ENCODE measurements at regions not wholly inside any gene's neighbourhood (a gene's known extent, or its start where the extent isn't known, plus 50 kb on each side); places are given as distances from the start of the nearest gene placed in this dataset.

GRCh38 chrX:39227371-39227770 lies 426.1 kb downstream of the MID1IP1 start:
- intact Hi-C loops (cut with DNase I) = no loop called here
- no peak overlapping the region for H3K27ac ChIP-seq

DNA sequence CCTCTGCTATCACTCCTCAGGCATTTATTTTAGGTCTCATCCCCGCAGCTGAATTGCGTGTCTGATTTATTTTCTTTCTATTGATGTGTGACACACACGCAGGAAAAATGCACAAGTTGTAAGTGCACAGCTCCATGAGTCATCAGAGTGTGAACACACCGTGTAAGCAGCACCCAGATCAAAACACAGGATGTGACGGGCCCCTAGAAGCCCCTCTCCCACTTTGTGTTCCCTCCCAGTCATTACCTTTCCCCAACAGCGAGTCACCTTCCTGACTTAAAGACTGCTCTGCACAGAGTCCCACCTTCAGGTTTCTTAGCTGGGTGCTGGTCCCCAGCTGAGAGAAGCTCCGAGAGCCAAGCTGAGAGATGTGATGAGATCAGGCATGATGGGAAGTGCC lies 436.7 kb downstream of the MID1IP1 start:
- H3K4me1 ChIP-seq = no peaks in the 10 kb centered on the region
- DNase-seq = no peak
- no peaks in the 10 kb centered on the region for H3K36me3 ChIP-seq
- peaks cover 0 to 11% (median 0%) of the 10 kb centered on the region in 4 donors for H3K27me3 ChIP-seq
- H3K27ac ChIP-seq = no peak overlapping the region
- no peak for TF ChIP-seq CTCF (IDR thresholded peaks at IDR 0.05)
- no peak overlapping the region for H3K4me3 ChIP-seq
- intact Hi-C loops (cut with DNase I) = no loop called here
- H3K9me3 ChIP-seq = no peaks in the 10 kb centered on the region
- FAIRE-seq = no peak
- 76 to 87% methylated on average over 7 of the region's 7 CpGs for WGBS, 2 donors
- no peak for ATAC-seq

More at GRCh38 chrX:39227371-39227770, 426.1 kb downstream of the MID1IP1 start:
- Histone ChIP-seq H3K4me1 (no peaks in the 10 kb centered on the region), H3K9me3 (no peaks in the 10 kb centered on the region), H3K4me3 (no peak overlapping the region), H3K36me3 (no peaks in the 10 kb centered on the region), H3K27me3 (peaks cover 0 to 28% (median 0%) of the 10 kb centered on the region in 4 donors)
- DNase-seq (no peak), ATAC-seq (no peak), FAIRE-seq (no peak)
- 52% methylated on average over 2 of the region's 2 CpGs for WGBS, 2 donors
- no peak for TF ChIP-seq CTCF (IDR thresholded peaks at IDR 0.05)

- no peaks in the 10 kb centered on the region for H3K36me3 ChIP-seq
- intact Hi-C loops (cut with DNase I) = loop anchor here in 1 of 3 donors (10.0 kb wide), 1 partner anchor 487 kb away; no protein-coding TSS in a partner anchor
- ATAC-seq = peak; percentile 53 to 91 (median 84)
- peak in 2 of 6 donors; percentile 10 to 38 for DNase-seq
- 24 to 47% methylated on average over 1 of the region's 1 CpG for WGBS, 2 donors
- peak; percentile 23 to 51 (median 40) for TF ChIP-seq CTCF (IDR thresholded peaks at IDR 0.05)
- FAIRE-seq = peak; percentile 49
- H3K4me1 ChIP-seq = no peaks in the 10 kb centered on the region
- no peak overlapping the region for H3K27ac ChIP-seq
- no peak overlapping the region for H3K4me3 ChIP-seq
- H3K27me3 ChIP-seq = peaks cover 0 to 7% (median 0%) of the 10 kb centered on the region in 4 donors
- H3K9me3 ChIP-seq = no peaks in the 10 kb centered on the region
Observed at GRCh38 chrX:39242187-39242586, 440.9 kb downstream of the MID1IP1 start.

- 70 to 93% methylated on average over 1 of the region's 1 CpG for WGBS, 2 donors
- H3K4me3 ChIP-seq = no peak overlapping the region
- ATAC-seq (no peak), DNase-seq (no peak), FAIRE-seq (no peak)
- H3K9me3 ChIP-seq = no peaks in the 10 kb centered on the region
- peaks cover 0 to 3% (median 0%) of the 10 kb centered on the region in 4 donors for H3K27me3 ChIP-seq
- no peaks in the 10 kb centered on the region for H3K36me3 ChIP-seq
- H3K4me1 ChIP-seq = no peaks in the 10 kb centered on the region
- TF ChIP-seq CTCF (IDR thresholded peaks at IDR 0.05) = no peak
- intact Hi-C loops (cut with DNase I) = loop anchor here in 1 of 3 donors (10.0 kb wide), 1 partner anchor 489 kb away; no protein-coding TSS in a partner anchor
- no peak overlapping the region for H3K27ac ChIP-seq
Observed at GRCh38 chrX:39244147-39244546, 442.9 kb downstream of the MID1IP1 start.

DNA sequence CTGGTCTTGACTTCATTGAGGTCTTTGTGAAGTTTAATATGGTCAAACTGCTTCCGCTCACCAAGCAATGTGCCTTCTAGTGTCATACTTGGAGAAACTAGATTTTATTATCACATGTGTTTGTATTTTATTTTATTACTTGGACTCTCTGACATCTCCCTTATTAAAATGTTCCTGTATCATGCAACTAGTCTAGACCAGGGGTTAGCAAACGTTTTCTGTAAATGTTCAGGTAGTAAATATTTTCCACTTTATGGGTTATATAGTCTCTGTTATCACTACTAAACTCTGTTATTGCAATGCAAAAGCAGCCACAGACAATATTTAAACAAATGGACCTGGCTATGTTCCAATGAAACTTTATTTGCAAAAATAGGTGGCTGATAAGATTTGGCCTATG lies 443.8 kb downstream of the MID1IP1 start:
- no peak overlapping the region for H3K27ac ChIP-seq
- no peaks in the 10 kb centered on the region for H3K4me1 ChIP-seq
- H3K4me3 ChIP-seq = no peak overlapping the region
- H3K27me3 ChIP-seq = peaks cover 0 to 3% (median 0%) of the 10 kb centered on the region in 4 donors
- H3K9me3 ChIP-seq = no peaks in the 10 kb centered on the region
- ATAC-seq = no peak
- FAIRE-seq = peak; percentile 88
- H3K36me3 ChIP-seq = no peaks in the 10 kb centered on the region
- intact Hi-C loops (cut with DNase I) = loop anchor here in 1 of 3 donors (10.0 kb wide), 1 partner anchor 490 kb away; no protein-coding TSS in a partner anchor
- no peak for DNase-seq
- WGBS, 2 donors = 56 to 60% methylated on average over 2 of the region's 2 CpGs
- no peak for TF ChIP-seq CTCF (IDR thresholded peaks at IDR 0.05)
